MM.1S (cell line): ENCODE measurements at regions not wholly inside any gene's neighbourhood (a gene's known extent, or its start where the extent isn't known, plus 50 kb on each side); places are given as distances from the start of the nearest gene placed in this dataset.

Experiments used
- DNase-seq: peaks from one replicate; pipeline ENCODE4 v3.0.0-alpha.2; 2015
- H2AFZ ChIP-seq: fragments of 300-600 bp; sonication (generic); 2 replicates; pipeline ENCODE4 v1.6.0; 2016; ENCODE audit warnings: antibody characterized with exemption, low read length
- H3F3A ChIP-seq: fragments of 300-600 bp; sonication (generic); 2 replicates; pipeline ENCODE4 v1.6.1; 2016; ENCODE audit warnings: mild to moderate bottlenecking, antibody characterized with exemption, low read length, moderate library complexity, mixed read lengths; ENCODE audit not compliant: insufficient read depth
- H3K27ac ChIP-seq: fragments of 300-600 bp; sonication (generic); 2 replicates; pipeline ENCODE4 v1.5.1; 2016; ENCODE audit warnings: mild to moderate bottlenecking, low read length
- H3K27me3 ChIP-seq: fragments of 300-600 bp; sonication (generic); replicated peaks from 2 replicates; pipeline ENCODE4 v1.6.0; 2016; ENCODE audit warnings: low read length; ENCODE audit not compliant: insufficient read depth
- H3K36me3 ChIP-seq: fragments of 300-600 bp; sonication (generic); replicated peaks from 2 replicates; pipeline ENCODE4 v1.6.1; 2016; ENCODE audit warnings: mild to moderate bottlenecking, low read length, mixed read lengths; ENCODE audit not compliant: insufficient read depth
- H3K4me1 ChIP-seq: fragments of 300-600 bp; sonication (generic); 2 replicates; pipeline ENCODE4 v1.6.1; 2016; ENCODE audit warnings: low read length, mixed read lengths
- H3K4me2 ChIP-seq: fragments of 300-600 bp; sonication (generic); 2 replicates; pipeline ENCODE4 v1.6.0; 2016; ENCODE audit warnings: low read depth, low read length
- H3K4me3 ChIP-seq: fragments of 300-600 bp; sonication (generic); 2 replicates; pipeline ENCODE4 v1.5.1; 2016; ENCODE audit warnings: low read length, mixed read lengths
- H3K79me2 ChIP-seq: fragments of 300-600 bp; sonication (generic); 2 replicates; pipeline ENCODE4 v1.6.1; 2016; ENCODE audit warnings: mixed run types, low read length, mixed read lengths
- H3K9ac ChIP-seq: fragments of 300-600 bp; sonication (generic); 2 replicates; pipeline ENCODE4 v1.6.1; 2016; ENCODE audit warnings: low read length, mixed read lengths
- H3K9me2 ChIP-seq: fragments of 300-600 bp; sonication (generic); replicated peaks from 2 replicates; pipeline ENCODE4 v1.6.1; 2016; ENCODE audit warnings: mild to moderate bottlenecking, low read length, mixed read lengths; ENCODE audit not compliant: insufficient read depth
- H3K9me3 ChIP-seq: fragments of 300-600 bp; sonication (generic); replicated peaks from 2 replicates; pipeline ENCODE4 v1.6.1; 2016; ENCODE audit warnings: mild to moderate bottlenecking, low read length, mixed read lengths; ENCODE audit not compliant: insufficient read depth
- H4K20me1 ChIP-seq: fragments of 300-600 bp; sonication (generic); 2 replicates; pipeline ENCODE4 v1.6.1; 2016; ENCODE audit warnings: mild to moderate bottlenecking, low read length, moderate library complexity, mixed read lengths; ENCODE audit not compliant: insufficient read depth
- CTCF ChIP-seq: fragments of 300-600 bp; sonication (generic); IDR thresholded peaks from 2 replicates; pipeline ENCODE4 v1.5.1; 2016; ENCODE audit warnings: antibody characterized with exemption, low read length, mixed read lengths
- EZH2 ChIP-seq: fragments of 300-600 bp; sonication (generic); optimal IDR thresholded peaks from 2 replicates; pipeline ENCODE3; 2017; ENCODE audit warnings: low read depth, mild to moderate bottlenecking, antibody characterized with exemption, low read length, mixed read lengths
- EZH2phosphoT487 ChIP-seq: fragments of 300-600 bp; sonication (generic); IDR thresholded peaks from 2 replicates; pipeline ENCODE4 v1.6.1; 2018; ENCODE audit warnings: antibody characterized with exemption, low read length

- Histone ChIP-seq H3K4me3 (no peak overlapping the region), H3K4me2 (no peak overlapping the region), H3K36me3 (no peaks in the 10 kb centered on the region), H3K27me3 (no peaks in the 10 kb centered on the region), H3F3A (no peaks in the 10 kb centered on the region), H3K9me3 (no peaks in the 10 kb centered on the region), H4K20me1 (no peaks in the 10 kb centered on the region), H3K9ac (no peak overlapping the region), H3K79me2 (no peaks in the 10 kb centered on the region), H2AFZ (no peak overlapping the region), H3K4me1 (no peaks in the 10 kb centered on the region), H3K9me2 (no peaks in the 10 kb centered on the region), H3K27ac (no peak overlapping the region)
- TF ChIP-seq EZH2 (no peak), EZH2phosphoT487 (no peak), CTCF (no peak)
- DNase-seq, result no peak
These were observed 133.5 kb downstream of the BTC start for GRCh38 chr4:74660866-74661265.

DNA sequence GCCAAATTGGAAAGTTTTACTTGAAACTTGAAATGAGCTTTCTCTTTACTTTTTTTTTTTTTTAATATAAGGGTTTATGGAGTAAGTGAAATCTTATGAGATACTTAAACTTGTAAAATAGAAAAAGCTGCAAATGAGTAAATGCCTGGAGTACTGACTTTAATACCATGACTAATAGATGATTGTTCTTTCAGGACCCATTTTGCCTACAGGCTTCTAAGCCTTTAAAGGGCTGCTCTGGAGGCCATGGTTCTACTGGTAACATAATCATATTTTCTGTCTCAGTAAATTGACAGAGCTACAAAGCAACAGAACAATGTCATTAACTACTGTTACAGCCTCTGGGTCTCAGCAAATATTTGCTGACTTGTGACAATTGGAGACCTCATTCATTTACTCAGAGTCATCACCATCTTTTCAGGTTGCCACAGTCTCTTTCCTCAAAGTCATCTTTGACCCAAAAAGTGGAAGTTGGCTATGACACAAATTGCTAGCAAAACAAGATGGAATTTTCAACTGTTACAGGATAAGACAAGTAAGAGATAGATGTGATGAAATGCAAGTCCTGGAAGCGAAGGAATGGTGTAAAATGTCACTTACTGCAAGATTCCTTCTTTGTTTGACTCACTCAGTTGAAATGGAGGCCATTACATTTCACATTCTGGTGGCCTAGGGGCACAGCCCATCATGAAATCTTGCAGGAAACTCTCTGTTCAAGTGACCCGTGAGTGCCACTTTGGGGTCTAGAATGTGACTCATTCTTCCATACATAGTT lies 132.7 kb downstream of the BTC start:
- no peak for DNase-seq
- Histone ChIP-seq H4K20me1 (no peaks in the 10 kb centered on the region), H3K9me2 (no peaks in the 10 kb centered on the region), H2AFZ (no peak overlapping the region), H3K27ac (no peak overlapping the region), H3K79me2 (no peaks in the 10 kb centered on the region), H3K9ac (no peak overlapping the region), H3K4me1 (no peaks in the 10 kb centered on the region), H3K36me3 (no peaks in the 10 kb centered on the region), H3F3A (no peaks in the 10 kb centered on the region), H3K4me2 (no peak overlapping the region), H3K9me3 (no peaks in the 10 kb centered on the region), H3K4me3 (no peak overlapping the region), H3K27me3 (no peaks in the 10 kb centered on the region)
- TF ChIP-seq CTCF, result no peak
- no peak for TF ChIP-seq EZH2phosphoT487
- no peak for TF ChIP-seq EZH2

- H3K9ac ChIP-seq, result no peak overlapping the region
- H3K4me2 ChIP-seq, result no peak overlapping the region
- no peaks in the 10 kb centered on the region for H3F3A ChIP-seq
- H3K27ac ChIP-seq, result no peak overlapping the region
- H3K36me3 ChIP-seq, result no peaks in the 10 kb centered on the region
- no peaks in the 10 kb centered on the region for H3K27me3 ChIP-seq
- no peaks in the 10 kb centered on the region for H4K20me1 ChIP-seq
- H3K4me3 ChIP-seq, result no peak overlapping the region
- no peak overlapping the region for H2AFZ ChIP-seq
- no peak for DNase-seq
- no peaks in the 10 kb centered on the region for H3K9me2 ChIP-seq
- no peaks in the 10 kb centered on the region for H3K4me1 ChIP-seq
- no peaks in the 10 kb centered on the region for H3K79me2 ChIP-seq
- no peaks in the 10 kb centered on the region for H3K9me3 ChIP-seq
- TF ChIP-seq EZH2, result no peak
- TF ChIP-seq CTCF, result no peak
- no peak for TF ChIP-seq EZH2phosphoT487
These were observed 130.7 kb downstream of the BTC start for GRCh38 chr4:74663631-74664030.
